GM12873 (cell line): ENCODE measurements at regions not wholly inside any gene's neighbourhood (a gene's known extent, or its start where the extent isn't known, plus 50 kb on each side); places are given as distances from the start of the nearest gene placed in this dataset.

Experiments used
- TF ChIP-seq, protein P1 (sequence below): IDR thresholded peaks from 2 replicates; pipeline ENCODE4 v1.5.1; 2012; ENCODE audit warnings: low read depth, mild to moderate bottlenecking, moderate library complexity, low read length, control low read depth; ENCODE audit not compliant: insufficient read depth; ENCODE audit errors: missing control alignments

DNA sequence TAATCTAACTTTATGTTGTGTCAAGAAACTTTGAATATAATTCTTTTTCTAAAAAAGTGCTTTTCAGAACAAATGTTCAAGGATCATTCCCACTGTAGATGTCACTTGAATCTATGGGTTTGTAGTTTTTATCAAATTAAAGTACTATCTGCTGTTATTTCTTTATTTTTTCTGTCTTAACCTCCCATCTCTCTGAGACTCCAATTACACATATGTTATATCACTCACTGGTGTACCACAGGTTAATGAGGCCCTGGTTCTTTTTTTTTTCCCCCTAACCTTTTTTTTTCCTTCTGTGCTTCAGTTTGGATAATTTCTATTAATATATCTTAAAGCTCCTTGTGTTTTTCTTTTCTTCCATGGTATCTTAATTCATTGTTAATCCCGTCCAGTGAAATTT, 279.9 kb upstream of the RGS6 start:
- TF ChIP-seq, protein P1, sequence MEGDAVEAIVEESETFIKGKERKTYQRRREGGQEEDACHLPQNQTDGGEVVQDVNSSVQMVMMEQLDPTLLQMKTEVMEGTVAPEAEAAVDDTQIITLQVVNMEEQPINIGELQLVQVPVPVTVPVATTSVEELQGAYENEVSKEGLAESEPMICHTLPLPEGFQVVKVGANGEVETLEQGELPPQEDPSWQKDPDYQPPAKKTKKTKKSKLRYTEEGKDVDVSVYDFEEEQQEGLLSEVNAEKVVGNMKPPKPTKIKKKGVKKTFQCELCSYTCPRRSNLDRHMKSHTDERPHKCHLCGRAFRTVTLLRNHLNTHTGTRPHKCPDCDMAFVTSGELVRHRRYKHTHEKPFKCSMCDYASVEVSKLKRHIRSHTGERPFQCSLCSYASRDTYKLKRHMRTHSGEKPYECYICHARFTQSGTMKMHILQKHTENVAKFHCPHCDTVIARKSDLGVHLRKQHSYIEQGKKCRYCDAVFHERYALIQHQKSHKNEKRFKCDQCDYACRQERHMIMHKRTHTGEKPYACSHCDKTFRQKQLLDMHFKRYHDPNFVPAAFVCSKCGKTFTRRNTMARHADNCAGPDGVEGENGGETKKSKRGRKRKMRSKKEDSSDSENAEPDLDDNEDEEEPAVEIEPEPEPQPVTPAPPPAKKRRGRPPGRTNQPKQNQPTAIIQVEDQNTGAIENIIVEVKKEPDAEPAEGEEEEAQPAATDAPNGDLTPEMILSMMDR = no peak

DNA sequence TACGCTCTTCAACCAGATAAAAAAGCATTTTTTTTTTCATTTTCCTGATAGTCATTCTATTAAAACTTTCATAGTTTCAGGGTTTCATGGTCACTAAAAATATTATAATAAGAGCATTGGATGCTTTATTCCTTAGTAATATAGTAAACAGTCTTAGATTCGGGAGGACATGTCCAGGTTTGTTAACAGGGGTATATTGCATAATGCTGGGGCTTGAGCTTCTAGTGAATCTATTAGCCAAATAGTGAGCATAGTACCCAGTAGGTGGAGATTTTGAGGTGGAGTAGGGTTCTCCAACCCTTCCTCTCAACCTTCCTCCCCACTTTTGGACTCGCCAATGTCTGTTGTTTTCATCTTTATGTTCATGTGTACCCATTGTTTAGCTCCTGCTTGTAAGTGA, 277.4 kb upstream of the RGS6 start:
- TF ChIP-seq, protein P1 = no peak

DNA sequence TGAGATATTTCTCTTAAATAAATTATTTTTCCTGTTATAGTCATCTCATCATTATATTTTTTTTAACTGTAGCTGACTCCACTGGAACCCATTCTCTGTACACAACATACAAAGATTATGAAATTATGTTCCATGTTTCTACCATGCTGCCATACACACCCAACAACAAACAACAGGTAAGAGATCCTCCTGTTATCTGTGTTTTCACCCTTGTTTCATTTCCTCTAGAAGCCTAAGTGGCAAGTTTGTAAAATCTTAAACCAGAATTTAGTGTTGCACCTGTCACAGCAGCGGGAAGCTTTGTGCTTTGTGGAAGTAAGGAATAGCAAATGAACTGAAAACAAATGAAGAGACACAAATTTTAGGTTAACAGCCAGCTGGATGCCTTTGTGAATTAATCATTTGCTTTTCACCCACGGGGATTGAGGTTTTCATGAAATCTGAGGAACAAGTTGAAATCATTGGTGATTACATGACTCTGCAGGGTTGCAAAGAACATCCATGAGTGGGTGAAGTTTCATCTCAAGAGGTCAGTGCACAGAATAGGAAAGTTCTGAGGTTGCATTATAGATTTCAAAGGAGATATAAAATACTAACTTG, 273.9 kb upstream of the RGS6 start:
- TF ChIP-seq, protein P1 = no peak

DNA sequence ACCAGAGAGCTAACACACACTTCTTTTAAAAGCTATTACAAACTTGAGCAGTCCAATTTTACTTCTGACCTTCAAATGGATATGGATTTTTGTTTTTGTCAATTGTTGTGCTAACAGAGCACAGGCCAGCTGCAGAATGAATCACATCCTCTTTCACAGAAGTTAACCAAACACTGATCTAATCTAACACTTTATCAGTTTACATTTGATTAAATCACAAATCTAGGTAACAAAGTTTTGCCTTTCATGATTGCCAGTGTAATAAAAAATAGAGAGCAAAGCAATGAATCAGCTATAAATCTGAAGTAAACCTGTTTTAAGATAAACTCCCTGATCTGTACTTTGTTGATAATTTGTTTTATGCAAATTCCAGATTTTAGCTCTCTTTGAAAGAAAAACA, 273.1 kb upstream of the RGS6 start:
- TF ChIP-seq, protein P1 = no peak

DNA sequence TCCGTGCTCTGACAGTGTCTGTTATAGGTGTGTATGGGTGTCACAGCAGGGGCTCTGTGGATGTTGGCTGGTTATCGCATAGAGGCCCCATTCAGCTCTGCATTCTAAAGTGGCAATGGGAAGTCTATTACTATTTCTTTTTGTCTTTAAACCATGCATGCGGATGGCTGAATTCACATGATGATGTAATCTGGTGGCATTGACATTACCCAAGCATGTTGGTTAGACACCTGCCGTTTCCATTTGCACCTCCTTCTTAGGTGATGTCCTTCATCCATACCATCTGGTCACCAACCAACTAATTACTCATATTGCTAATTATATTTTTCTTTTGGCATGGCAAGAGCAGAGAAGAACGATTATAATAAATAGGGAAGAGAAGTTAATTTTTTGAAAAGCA, 270.8 kb upstream of the RGS6 start:
- TF ChIP-seq, protein P1 = no peak

DNA sequence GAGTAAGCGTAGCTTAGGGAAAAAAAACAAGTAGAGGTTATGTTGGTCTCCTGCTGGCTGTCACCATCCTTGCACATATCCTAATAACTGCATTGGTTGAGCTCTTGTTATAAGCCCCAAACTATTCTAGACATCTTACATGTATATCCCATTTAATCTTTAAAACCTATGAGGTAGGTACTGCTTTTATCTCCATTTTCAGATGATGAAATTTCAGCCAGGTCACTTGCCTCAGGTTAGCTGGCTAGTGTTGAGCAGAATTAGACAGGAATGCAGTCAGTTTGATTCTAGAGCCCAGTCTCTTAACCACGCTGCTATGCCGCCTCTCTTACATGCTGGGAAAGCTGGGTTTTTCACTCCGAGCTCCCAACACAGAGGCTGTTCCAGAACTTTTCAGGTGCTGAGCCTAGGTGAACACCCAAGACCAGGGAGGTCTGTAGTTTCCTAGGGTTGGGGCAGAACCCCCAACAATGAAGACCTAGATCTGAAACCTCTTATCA, 269.9 kb upstream of the RGS6 start:
- TF ChIP-seq, protein P1 = no peak

DNA sequence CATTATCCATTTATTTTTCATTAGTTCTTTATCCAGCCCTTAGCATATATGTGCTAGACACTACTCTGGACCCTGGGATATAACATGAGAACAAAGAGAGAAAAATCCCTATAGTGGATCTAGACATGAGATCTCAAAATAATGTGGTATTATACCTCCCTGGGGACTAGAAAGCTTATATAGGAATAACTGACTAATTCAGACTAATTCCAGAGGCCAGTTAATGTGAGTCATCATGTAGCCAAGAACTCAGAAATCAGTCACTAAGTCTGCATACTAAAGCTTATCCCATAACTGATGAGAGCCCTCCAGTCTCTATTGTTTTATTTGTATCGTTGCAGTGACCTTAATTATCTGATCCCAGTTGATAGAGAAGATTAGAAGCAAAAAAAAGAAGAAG, 267.1 kb upstream of the RGS6 start:
- TF ChIP-seq, protein P1 = no peak
